Activated CD4-positive, alpha-beta T cell treated with anti-CD3 and anti-CD28 coated beads for 48 hours (primary cell): ENCODE measurements at regions not wholly inside any gene's neighbourhood (a gene's known extent, or its start where the extent isn't known, plus 50 kb on each side); places are given as distances from the start of the nearest gene placed in this dataset.
"Not testable (repeated sequence)": the region's sequence is repeated elsewhere in the genome, so short reads cannot be mapped to it uniquely, and the experiment has no call there.

ENCODE experiments used
- DNase-seq: peaks from one replicate; pipeline ENCODE4 v3.0.0-alpha.2; 2020

DNA sequence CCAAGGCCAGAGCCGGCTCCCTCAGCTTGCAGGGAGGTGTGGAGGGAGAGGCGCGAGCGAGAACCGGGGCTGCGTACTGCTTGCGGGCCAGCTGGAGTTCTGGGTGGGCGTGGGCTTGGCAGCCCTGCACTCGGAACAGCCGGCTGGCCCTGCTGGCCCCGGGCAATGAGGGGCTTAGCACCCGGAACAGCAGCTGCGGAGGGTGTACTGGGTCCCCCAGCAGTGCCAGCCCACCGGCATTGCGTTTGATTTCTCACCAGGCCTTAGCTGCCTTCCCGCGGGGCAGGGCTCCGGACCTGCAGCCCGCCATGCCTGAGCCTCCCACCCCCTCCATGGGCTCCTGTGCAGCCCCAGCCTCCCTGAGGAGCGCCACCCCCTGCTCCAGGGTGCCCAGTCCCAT lies 495.5 kb upstream of the PLXNA2 start:
- not testable (repeated sequence) for DNase-seq

DNA sequence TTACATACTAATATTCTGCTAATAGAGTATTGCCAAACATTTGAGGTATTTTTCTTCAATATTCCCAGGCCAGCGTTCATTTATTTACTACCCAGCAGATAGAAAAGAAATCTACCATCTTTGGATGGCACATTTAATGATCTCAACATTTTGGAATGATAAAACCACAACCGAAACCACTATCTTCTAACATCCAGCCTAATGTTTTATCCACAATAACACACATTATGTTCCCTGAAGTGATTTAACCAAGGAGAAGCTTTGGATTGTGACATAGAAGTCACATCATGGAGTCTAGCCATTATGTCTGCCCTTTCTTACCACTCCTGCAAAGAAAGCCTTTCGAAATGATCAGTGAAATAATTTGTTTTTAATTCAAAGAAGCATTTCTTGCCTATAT lies 497.1 kb upstream of the PLXNA2 start:
- no peak for DNase-seq

DNA sequence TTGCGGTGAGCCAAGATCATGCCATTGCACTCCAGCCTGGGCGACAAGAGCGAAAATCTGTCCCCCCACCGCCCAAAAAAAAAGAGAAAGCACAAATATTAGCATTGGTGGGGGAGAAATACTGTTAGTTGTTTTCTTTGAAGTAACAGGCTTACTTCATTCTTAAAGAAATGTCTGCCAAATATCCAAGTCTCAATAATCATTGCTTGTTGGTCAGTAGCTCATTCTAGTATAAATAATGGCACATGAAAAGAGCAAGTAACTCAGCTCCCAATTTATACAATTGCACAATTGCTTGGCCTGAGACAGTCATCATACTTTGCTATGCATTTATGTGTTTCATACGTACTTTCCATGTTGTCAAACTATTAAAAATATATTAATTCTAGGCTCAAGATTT lies 499.2 kb upstream of the PLXNA2 start:
- no peak for DNase-seq

DNA sequence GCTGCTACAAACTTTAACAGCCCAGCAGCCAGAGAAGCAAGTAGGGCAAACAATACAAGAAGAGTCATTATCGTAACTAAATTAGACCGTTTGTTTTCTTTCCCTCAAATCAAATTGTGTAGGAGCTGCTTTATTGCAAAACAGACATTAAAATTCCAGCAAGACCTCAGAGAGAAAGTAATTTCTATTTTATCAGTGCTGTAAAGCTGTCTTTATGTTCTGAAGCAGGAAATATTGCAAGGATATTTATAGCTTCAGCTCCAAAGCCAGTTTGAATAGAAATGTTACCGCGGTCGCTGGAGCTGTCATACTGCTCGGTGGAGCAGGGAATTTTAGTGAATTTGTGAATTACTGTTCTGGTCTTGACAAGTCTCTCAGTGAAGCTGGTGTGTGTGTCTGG lies 503.8 kb upstream of the PLXNA2 start:
- DNase-seq, result no peak

DNA sequence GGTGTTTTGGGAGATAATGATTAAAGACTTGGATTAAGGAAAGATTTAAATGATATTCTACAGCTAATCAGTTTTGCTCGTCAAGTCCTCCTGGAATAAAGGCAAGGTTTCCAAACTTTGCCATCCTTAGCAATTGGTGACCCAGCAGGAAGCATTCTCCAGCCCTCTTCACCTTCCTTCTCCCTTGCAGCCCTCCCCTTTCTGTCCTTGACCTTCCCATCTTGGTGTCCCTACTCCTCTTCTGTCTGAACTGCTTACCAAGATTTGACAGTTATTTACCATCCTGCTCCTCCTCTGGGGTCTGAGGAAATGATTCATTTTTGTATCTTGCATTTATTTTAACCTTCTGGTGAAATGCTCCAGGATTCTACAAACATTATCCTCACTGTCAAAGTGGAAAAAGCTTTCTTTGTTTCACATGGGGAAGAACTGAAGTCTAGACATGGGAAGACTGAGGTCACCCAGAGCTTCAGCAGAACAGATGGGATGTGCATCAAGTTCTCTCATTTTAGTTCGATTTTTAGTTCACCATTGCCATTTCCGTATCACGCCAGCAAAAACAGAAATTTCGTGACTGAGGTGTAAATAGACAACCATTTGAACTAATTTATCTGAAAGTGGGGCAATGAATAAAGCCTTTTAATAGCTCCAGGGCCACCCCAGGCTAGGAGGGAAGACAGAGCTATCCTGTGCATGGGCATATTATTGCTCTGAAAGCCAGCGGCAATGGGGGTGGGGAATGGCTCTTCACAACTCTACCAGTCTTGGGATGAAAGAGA lies 504.4 kb upstream of the PLXNA2 start:
- DNase-seq, result no peak

DNA sequence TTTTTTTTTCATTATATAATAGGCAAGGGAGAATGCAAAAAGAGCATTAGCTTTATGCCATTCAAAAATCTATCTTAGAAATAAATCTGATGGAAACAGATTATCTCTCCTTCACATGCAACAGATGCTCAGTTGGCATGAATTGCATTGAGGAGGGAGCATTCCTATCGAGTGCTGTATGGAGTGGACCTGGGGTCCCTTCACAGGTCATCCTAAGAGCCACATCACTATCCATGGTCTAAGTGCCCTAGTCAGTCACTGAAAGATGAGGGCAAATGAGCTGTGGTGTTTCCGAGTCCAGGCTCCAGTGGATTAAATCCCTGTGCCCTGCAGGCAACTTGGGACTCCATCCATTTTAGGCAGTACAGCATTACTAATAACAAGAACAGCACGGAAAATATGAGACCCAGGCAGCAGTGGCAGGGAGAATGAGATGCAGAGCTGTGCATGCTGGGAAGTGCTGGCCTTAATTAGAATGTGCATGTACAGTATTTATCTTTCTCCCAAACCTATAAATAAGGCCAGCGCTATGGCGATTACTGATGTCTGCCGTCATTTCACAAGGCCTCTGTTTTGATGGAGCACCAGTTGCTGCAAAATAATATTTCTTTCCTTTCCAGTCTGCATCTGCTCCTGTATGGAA lies 512.3 kb upstream of the PLXNA2 start:
- DNase-seq, result no peak

DNA sequence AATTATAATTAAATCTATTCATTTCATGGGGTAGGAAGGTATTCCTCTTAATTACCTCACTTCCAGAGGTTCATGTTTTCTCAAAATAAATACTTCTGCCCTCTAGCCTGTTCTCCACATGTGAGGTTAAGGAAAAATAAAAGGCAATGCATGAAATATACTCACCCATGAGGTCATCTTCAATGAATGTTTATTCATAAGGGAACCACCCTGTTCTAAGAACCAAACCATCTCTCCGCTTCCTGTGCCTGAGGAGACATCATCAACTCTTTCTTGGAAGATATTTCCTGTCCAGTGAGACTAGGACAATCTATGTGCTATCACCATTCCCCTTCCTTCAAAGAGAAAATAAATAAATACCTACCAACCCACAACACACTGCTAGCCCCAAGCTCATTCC lies 513.7 kb upstream of the PLXNA2 start:
- DNase-seq, result no peak

DNA sequence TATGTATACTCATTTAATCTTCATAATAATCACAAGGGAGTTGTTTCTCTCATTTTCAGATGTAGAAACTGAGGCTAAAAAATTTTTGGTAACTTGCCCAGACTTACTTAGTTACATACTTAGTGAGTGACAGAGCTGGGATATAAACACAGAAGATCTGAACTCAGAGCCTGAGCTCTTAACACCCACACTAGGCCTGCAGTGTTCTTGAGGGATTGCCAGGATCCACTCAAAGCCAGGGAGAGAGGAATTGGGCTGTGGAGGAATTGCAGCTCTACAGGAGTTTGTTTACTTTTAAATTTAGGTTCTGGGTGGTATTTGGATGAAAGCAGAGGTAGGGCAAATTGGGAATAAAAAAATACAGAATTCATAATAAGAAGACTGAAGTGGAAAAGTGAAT lies 515.1 kb upstream of the PLXNA2 start:
- no peak for DNase-seq

DNA sequence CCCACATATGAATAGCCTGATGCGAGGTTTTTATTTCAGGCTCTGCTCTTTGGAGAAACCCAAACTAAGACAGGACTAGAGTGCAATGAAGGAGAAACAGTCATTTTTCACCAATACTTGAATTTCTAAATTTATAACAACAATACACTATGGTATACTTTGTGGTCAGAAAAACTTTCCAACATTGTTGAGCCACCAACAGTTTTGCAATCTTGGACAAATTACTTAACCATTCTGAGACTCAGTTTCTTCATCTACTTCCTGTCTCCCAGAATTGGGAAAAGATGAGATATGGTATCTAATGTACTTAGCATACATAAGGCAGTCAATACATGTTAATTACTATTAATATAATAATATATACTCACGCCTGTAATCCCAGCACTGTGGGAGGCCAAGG lies 519.8 kb upstream of the PLXNA2 start:
- no peak for DNase-seq

DNA sequence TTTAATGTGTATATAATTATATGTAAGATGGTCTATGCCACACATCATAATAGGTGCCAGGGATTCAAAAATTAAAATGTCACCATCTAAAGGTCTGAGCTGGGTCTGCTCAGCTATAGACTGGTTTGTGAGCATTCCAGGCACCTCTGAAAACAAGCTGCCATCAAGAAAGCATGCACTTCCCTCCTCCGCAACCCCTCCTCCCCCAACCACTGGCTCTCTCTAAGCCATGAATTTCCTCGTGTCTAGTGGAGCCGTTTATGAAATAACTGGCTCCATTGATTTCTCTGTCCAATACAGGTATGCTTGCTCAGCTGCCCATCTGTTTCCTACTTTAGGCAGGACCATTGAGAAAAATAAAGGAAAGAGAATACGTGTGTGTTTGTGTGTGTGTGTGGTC lies 522.6 kb upstream of the PLXNA2 start:
- no peak for DNase-seq

DNA sequence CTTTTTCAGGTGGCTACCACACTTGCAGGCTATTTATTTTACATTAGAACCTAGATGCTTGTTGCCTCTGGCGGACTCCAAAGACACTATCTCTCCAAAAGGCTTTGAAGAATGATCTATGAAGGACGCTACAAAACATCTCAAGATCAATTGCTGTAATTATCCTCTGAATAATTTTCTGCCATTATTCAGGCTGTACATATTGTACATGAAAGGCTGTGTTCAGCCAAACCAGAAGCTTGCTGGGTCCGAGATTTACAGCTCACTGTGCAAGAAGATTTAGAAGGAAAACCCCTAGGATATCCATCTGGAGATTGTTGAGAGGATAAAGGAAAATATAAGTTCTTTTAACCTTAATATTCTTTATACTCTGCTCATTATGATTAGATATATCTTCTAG lies 523.6 kb upstream of the PLXNA2 start:
- no peak for DNase-seq

DNA sequence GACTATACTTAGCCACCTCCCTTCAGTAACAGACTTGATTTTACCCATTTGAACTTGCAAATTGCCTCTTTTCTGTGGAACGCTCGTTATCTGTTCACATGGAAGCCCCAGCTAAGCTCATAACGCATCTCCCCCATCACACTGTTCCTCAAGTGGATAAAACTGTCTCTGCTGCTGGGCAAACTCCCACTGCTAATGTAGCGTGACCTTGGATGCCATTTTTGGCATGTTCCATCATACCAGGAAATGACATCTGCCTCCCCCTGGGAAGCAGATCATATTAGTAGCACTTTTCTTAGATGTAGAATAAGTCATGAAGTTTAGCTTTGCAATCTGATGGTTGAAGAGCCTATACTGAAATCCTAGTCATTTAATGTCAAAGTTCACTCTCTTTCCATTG lies 528.7 kb upstream of the PLXNA2 start:
- no peak for DNase-seq

DNA sequence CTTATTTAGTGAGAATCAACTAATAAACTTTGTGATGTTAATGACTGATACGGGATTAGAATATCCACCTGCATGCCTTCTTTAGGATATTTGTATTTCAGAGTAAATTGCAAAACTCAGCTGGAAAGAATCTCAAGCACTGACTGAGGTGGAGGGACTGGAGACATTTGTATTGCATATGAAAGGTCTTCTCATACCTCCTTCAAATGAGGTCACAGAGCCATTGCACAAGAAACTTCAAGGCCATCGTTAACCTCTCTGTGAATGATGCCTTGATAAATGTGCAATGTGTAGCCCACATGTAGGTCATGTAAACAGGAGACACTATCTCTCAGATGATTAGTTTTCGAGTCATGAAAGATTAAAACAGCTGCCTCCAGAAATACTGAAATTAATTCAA lies 531.7 kb upstream of the PLXNA2 start:
- DNase-seq, result no peak

DNA sequence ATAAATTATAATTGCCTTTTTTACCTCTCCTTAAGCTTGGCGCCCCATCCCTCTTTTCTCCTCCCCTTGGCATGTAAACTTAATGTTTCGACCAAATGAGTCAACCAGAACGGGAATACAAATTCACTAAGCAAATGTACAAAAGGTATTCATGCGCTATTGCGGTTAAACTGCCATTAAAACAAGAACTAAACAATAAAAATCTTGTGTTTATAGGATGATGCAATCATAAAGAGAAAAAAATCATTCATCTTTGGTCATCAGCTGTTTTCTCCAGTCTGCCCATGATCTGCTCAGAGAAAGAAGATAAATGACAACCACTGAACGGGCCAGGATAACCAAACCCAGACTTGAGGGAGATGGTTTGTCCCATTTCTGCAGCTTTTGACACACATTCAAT lies 534.2 kb upstream of the PLXNA2 start:
- DNase-seq, result no peak

DNA sequence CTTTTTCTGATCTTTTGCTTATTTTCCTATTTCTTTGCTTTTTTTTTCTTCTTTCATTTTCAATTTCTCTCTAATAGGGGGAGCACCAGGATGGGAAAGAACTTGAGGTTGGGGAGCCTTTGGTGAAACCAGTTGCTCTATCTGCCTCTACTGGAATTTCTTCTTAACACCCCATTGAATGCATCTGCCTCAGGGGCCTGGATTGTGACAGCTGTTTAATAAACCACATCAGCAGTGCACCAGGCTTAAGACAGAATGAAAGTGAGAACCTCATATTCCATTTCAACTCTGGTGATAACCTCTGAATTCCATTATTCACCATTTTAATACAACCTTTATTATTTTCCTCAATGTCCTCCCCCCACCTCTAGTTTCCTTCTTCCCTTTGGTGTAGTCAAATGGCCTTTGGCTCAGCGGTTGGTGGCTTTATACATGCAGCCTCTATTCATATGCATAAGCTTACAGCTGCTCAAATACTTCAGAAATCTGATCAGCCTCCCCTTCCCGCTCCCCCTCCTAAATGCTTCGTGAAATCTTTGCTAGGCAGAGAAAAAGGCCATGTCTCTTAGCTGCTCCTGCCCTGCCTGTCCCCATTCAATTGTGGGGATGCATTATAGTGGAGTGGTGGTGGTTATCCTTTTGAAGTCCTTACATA lies 537.3 kb upstream of the PLXNA2 start:
- DNase-seq, result no peak

DNA sequence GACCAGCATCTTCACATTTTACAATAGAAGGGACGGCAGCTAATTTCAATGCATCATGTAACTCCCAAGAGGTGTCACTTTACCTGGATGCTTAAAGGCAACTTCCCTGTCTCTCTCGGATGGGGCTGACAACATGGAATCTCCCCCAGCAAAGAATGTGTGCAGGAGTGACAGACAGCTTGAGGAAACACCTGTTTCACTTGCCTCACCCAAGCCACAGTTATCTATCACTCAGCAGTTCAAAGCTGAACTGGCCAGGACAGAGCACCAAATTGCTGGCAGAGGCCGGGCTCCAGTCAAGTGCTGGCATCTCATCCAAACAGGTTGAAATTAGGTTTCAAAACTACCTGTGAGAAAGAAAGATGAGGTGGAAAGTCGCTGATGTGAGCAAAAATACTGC lies 538.0 kb upstream of the PLXNA2 start:
- no peak for DNase-seq

DNA sequence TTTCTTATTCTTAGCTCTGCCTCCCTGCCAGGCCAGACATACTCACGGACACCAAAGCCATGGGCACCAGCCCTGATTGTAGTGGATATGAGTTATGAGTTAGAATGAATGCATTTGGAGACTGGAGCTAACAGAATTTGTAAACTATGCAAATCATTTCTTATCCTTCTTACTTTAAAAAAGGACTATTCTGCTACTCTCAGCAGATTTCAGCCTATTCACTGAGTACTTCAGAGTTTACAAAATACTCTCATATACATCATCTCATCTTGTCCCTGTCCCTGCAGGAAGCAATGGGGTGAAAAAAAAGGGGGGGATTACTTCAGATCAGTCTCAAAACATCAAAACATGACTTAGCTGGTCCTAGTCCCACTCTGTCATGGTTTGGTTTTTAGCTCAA lies 541.4 kb upstream of the PLXNA2 start:
- no peak for DNase-seq

DNA sequence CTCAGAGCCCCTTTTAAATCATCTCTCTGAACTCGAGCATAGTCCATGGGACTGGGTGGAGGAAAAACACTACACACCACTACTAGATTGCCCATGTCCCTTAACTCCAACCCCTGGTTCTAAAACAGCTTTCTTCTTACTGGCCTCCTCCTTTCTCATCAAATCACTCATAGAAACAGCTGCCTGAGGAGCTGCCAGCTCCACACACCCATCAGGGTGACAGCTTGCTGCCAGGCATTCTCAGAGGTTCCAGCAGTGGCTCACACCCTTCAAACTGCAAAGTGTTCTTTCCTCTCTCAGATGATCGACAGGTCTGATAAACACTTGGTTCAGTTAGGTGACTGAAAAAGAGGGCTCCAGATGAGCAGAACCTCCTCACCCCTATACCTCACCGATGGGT lies 543.0 kb upstream of the PLXNA2 start:
- no peak for DNase-seq

DNA sequence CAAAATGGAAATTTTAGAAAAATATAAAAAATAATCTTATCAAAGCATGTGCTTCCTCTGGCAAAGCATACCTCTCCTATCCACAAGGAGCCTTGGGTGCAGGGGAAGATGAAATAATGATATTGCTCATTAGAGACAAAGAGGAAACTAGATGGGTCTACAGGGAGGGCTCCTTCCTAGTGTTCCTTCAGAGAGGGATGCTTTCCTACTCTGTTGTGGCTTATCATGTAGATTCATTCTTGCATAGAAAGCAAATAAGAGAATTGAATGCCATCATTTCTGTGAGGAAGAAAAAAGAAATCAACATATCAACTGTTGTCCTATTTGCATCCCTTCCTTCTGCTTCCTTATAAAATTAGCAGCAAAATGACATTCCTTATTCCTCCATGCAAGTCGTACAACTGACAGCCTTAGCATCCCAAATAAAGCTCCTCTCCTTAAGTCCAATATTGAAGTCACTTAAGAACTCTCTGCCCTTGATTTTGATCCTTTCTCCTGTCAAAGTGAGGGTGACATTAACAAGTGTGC lies 543.9 kb upstream of the PLXNA2 start:
- no peak for DNase-seq

DNA sequence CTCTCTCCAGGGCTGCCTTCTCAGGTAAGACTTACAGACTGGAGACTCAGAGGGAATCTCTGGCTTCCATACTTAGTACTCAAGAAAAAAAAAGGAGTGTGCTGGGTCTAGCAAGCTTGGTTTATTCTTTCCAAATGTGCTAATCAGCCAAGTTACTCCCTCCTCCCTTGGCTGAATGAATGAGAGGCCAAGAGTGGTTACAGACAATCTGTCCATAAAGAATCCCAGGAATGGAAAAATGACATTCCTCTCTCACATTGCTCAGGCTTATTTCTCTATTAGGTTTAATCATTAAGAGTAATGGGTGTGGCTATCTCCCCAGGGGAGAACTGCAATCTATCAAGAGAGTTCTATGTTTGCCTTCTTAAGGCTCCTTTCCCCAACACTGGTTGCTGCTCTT lies 547.3 kb upstream of the PLXNA2 start:
- no peak for DNase-seq

DNA sequence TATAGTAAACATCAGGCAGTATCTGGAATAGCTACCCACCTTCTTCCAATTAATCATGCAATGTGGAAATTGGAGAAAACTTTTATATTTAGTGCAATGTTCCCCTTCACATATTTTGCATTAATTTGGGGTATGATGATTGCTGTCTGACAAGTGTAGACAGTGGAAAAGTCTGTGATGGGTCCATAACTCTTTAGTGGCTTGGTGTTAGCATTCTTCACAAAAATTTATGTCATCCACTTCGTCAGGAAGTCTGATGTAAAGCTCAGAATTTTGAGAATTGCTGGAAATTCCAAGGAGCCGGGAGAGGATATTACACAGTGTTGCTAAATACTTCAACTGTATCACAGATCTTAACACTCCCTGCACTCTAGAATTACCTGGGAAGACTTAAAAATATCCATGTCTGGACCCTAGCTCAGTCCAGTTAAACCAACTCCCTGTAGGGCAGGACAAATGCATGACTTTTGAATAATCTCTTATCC lies 549.7 kb upstream of the PLXNA2 start:
- no peak for DNase-seq

DNA sequence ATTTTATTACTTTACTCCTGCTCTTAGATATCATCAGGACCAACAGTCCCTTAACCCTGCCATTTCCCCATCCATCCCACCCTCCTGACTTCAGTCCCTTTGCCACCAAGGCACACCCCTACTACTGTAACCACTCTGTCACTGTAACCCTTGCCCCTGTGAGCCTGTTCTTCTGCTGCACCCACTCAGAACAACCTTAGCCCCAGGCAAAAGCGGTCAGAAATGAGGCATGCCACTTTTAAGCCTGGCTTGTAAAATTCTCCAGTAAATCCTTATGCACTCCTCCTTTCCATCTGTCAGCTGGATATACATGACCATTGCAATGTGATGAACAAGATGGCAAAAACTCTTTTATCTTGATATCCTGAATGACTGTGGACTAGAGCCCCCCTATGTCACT lies 555.0 kb upstream of the PLXNA2 start:
- no peak for DNase-seq

DNA sequence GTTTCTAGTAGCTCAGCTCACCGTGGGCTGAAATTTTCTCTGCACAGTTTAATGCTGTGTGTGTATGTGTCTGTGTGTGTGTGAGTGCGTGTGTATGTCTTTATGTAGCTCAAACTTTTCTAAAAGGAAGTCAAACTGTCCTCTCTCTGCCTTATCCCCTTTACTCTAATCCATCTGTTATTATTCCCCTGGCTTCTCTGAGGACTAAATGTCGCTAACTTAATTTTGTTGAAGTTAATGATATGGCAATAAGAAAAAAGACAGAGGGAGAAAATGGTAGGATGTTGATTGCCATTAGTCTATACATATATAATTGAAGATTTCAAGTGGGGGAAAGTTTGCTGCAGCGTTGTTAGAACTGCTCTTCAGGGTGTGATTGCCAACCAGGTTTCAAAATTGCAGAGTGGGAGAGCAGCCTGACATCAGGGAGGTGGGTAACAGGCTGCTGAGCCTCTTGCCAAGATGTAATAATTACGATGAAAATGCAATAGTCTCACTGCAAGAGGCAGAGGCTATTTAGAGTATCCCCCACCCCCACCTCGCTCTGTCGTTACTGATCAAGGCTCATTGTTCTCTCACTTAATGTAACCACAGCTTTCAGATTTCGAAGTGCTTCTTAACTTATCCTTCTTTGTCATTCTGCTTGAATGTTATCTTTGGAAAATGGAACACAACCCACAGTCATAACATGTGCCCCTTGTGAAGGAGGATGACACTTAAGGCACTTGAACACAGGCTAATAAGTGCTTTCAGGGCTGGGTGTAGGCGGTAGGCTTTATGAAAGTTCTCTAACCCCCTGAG lies 559.0 kb upstream of the PLXNA2 start:
- DNase-seq, result no peak
